ENCODE measurements at regions not wholly inside any gene's neighbourhood (a gene's known extent, or its start where the extent isn't known, plus 50 kb on each side); places are given as distances from the start of the nearest gene placed in this dataset.

GRCh38 chr20:40333591-40333990 lies 355.4 kb downstream of the MAFB start:
- TF ChIP-seq EZH2 (IDR thresholded peaks at IDR 0.05; ENCODE audit: insufficient read depth, poor library complexity, severe bottlenecking) (no peak), EZH2phosphoT487 (IDR thresholded peaks at IDR 0.05; ENCODE audit: insufficient read depth, low read depth) (no peak)
